ENCODE measurements at regions not wholly inside any gene's neighbourhood (a gene's known extent, or its start where the extent isn't known, plus 50 kb on each side); places are given as distances from the start of the nearest gene placed in this dataset.
"Not testable (repeated sequence)": the region's sequence is repeated elsewhere in the genome, so short reads cannot be mapped to it uniquely, and the experiment has no call there.

DNA sequence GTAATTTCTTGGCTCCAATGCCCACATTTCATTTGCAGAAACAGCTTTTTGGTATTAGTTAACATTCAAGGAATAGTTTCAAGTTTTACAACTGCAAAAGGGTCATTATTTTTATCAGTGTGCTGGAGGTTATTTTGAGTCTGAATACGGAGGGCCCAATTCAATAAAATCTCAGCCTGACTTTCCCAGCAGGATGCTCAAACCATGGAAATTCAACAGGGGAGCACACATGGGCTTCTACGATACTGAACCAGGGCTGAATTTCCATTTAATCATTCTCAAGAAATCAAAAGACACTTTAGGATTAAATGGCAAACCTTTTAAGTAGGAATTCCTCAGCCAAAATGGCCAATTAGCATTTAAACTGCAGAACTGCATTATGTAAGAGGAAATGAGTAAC is 700.9 kb upstream of the ANKRD30A start:
- Histone ChIP-seq H3K36me3 (no peaks in the 10 kb centered on the region), H3K27me3 (no peaks in the 10 kb centered on the region), H3K4me1 (no peaks in the 10 kb centered on the region), H3K27ac (no peak overlapping the region), H3K9me3 (no peaks in the 10 kb centered on the region), H3K4me3 (no peak overlapping the region)
- TF ChIP-seq, protein P1, sequence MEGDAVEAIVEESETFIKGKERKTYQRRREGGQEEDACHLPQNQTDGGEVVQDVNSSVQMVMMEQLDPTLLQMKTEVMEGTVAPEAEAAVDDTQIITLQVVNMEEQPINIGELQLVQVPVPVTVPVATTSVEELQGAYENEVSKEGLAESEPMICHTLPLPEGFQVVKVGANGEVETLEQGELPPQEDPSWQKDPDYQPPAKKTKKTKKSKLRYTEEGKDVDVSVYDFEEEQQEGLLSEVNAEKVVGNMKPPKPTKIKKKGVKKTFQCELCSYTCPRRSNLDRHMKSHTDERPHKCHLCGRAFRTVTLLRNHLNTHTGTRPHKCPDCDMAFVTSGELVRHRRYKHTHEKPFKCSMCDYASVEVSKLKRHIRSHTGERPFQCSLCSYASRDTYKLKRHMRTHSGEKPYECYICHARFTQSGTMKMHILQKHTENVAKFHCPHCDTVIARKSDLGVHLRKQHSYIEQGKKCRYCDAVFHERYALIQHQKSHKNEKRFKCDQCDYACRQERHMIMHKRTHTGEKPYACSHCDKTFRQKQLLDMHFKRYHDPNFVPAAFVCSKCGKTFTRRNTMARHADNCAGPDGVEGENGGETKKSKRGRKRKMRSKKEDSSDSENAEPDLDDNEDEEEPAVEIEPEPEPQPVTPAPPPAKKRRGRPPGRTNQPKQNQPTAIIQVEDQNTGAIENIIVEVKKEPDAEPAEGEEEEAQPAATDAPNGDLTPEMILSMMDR (IDR thresholded peaks at IDR 0.05): no peak
- ATAC-seq (no peak), DNase-seq (no peak)
- intact Hi-C loops (cut with DNase I): no loop called here

DNA sequence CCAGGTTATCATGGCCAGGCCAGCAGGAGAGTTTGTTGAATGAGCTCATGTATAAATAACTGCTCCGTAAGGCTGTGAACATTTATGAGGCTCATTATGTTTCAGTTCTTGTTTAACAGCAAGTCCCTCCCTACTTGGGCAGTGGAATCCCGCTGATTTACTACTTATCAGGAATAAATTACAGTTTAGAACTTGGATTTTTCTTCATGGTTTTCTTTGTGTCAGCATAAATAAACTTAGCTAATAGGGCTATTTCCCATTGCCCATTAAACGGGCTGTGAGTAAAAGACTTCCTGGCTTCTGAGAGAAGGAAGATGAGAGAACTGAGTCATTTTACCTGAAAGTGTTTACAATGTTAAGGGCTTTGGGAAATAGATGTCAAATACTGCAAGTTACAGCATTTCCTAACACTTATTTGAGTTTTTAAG is 701.6 kb upstream of the ANKRD30A start:
- H3K36me3 ChIP-seq: no peaks in the 10 kb centered on the region
- TF ChIP-seq, protein P1 (IDR thresholded peaks at IDR 0.05): no peak
- no peaks in the 10 kb centered on the region for H3K4me1 ChIP-seq
- H3K27me3 ChIP-seq: no peaks in the 10 kb centered on the region
- intact Hi-C loops (cut with DNase I): no loop called here
- DNase-seq: no peak
- ATAC-seq: peak; percentile 61
- no peak overlapping the region for H3K4me3 ChIP-seq
- no peaks in the 10 kb centered on the region for H3K9me3 ChIP-seq
- H3K27ac ChIP-seq: no peak overlapping the region

DNA sequence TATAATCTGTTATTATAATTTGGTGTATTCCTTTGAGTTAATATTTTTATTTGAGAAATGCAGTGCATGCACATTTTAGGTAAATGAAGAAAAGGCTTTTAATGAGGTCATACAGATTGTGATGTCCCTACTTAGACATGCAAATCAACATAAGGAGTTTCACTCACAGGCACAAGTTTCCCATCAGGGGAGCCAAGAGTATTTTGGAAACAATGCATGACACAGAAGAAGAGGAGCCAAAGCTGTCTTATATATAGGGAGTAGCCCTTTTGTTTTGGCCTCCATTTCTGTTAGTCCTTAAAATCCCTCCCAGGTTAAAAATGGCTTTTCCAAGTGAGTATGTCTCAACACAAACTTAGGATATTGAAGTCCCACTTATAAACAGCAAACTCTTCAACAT is 703.4 kb upstream of the ANKRD30A start:
- H3K36me3 ChIP-seq: no peaks in the 10 kb centered on the region
- TF ChIP-seq, protein P1 (IDR thresholded peaks at IDR 0.05): no peak
- intact Hi-C loops (cut with DNase I): no loop called here
- DNase-seq (no peak), ATAC-seq (no peak)
- peaks cover 0 to 2% of the 10 kb centered on the region in 2 donors for H3K9me3 ChIP-seq
- H3K27ac ChIP-seq: no peak overlapping the region
- no peaks in the 10 kb centered on the region for H3K27me3 ChIP-seq
- no peak overlapping the region for H3K4me3 ChIP-seq
- no peaks in the 10 kb centered on the region for H3K4me1 ChIP-seq

DNA sequence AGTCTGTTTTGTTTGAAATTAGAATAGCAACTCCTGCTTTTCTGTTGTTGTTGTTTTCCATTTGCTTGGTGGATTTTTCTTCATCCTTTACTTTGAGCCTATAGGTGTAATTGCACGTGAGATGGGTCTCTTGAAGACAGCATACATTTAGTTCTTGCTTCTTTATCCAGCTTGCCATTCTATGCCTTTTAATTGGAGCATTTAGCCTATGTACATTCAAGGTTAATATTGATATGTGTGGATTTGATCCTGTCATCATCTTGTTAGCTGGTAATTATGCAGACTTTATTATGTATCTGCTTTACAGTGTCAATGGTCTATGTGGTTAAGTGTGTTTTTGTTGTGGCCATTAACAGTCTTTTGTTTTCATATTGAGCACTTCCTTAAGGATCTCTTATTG is 708.9 kb upstream of the ANKRD30A start:
- Histone ChIP-seq H3K4me3 (no peak overlapping the region), H3K9me3 (peaks cover 0 to 18% of the 10 kb centered on the region in 2 donors), H3K36me3 (no peaks in the 10 kb centered on the region), H3K27me3 (no peaks in the 10 kb centered on the region), H3K27ac (no peak overlapping the region), H3K4me1 (no peaks in the 10 kb centered on the region)
- intact Hi-C loops (cut with DNase I): no loop called here
- DNase-seq (no peak), ATAC-seq (no peak)
- TF ChIP-seq, protein P1 (IDR thresholded peaks at IDR 0.05): no peak

DNA sequence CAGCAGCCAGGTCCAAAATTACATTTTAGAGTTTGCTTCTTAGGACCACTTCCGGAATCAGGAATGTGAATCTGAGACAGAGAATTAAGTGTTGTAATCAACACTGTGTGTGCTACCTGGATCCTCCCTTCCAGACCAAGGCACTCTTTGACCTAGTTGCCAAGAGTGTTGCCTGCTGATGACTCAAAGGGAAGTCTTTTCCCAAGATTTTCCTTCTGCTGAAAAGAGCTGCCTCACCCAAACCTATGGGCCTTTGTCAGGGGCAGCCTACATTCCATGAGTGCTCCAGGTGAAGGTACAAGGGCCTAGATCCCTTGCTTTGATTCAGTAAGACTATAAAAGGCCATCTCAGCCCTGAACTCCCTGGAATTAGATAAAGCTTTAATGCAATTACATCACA is 712.5 kb upstream of the ANKRD30A start:
- peaks cover 0 to 23% of the 10 kb centered on the region in 2 donors for H3K9me3 ChIP-seq
- no peaks in the 10 kb centered on the region for H3K27me3 ChIP-seq
- no peak for DNase-seq
- TF ChIP-seq, protein P1 (IDR thresholded peaks at IDR 0.05): no peak
- no peaks in the 10 kb centered on the region for H3K4me1 ChIP-seq
- no peak overlapping the region for H3K4me3 ChIP-seq
- intact Hi-C loops (cut with DNase I): no loop called here
- H3K36me3 ChIP-seq: no peaks in the 10 kb centered on the region
- H3K27ac ChIP-seq: no peak overlapping the region
- no peak for ATAC-seq

DNA sequence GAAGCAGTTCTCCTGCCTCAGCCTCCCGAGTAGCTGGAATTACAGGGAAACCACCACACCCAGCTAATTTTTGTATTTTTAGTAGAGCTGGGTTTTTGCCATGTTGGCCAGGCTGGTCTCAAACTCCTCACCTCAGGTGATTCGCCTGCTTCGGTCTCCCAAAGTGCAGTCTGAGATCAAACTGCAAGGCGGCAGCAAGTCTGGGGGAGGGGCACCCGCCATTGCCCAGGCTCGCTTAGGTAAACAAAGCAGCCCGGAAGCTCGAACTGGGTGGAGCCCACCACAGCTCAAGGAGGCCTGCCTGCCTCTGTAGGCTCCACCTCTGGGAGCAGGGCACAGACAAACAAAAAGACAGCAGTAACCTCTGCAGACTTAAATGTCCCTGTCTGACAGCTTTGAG is 725.2 kb upstream of the ANKRD30A start:
- ATAC-seq; H3K27ac ChIP-seq; intact Hi-C loops (cut with DNase I); H3K27me3 ChIP-seq; H3K9me3 ChIP-seq; H3K4me1 ChIP-seq; DNase-seq; H3K36me3 ChIP-seq; H3K4me3 ChIP-seq: not testable (repeated sequence)

All from left lung (tissue), 4 donors.